GM23338 (cell line): ENCODE measurements at regions not wholly inside any gene's neighbourhood (a gene's known extent, or its start where the extent isn't known, plus 50 kb on each side); places are given as distances from the start of the nearest gene placed in this dataset.

ENCODE experiments used
- ATAC-seq: fragments of 200-7000 bp; cut with Tn5 transposase; 3 replicates; pipeline ENCODE4 v1.9.1; 2020
- DNase-seq: peaks from one replicate; pipeline ENCODE4 v3.0.0-alpha.2; 2015; ENCODE audit warnings: low spot score
- H2AFZ ChIP-seq: fragments of 200-600 bp; sonication (generic); 2 replicates; pipeline ENCODE4 v1.8.0; 2016; ENCODE audit warnings: antibody characterized with exemption, mild to moderate bottlenecking, moderate library complexity
- H3F3A ChIP-seq: fragments of 200-600 bp; sonication (generic); replicated peaks from 2 replicates; pipeline ENCODE4 v1.8.0; 2017; ENCODE audit warnings: antibody characterized with exemption, mixed run types, low read depth
- H3K27ac ChIP-seq: fragments of 200-600 bp; sonication (generic); 2 replicates; pipeline ENCODE4 v1.6.1; 2016; ENCODE audit warnings: low read depth
- H3K27me3 ChIP-seq: fragments of 200-600 bp; sonication (generic); 2 replicates; pipeline ENCODE4 v1.8.0; 2016; ENCODE audit warnings: mild to moderate bottlenecking, mixed run types, moderate library complexity; ENCODE audit not compliant: insufficient read depth
- H3K36me3 ChIP-seq: fragments of 200-600 bp; sonication (generic); 2 replicates; pipeline ENCODE4 v1.8.0; 2016; ENCODE audit warnings: mild to moderate bottlenecking; ENCODE audit not compliant: insufficient read depth
- H3K4me1 ChIP-seq: fragments of 200-600 bp; sonication (generic); 2 replicates; pipeline ENCODE4 v1.8.0; 2016; ENCODE audit warnings: mild to moderate bottlenecking, moderate library complexity; ENCODE audit not compliant: insufficient read depth
- H3K4me2 ChIP-seq: fragments of 200-600 bp; sonication (generic); 2 replicates; pipeline ENCODE4 v1.7.1; 2017; ENCODE audit warnings: mixed run types
- H3K4me3 ChIP-seq: fragments of 200-600 bp; sonication (generic); 2 replicates; pipeline ENCODE4 v1.6.1; 2016; ENCODE audit warnings: mixed run types
- H3K79me2 ChIP-seq: fragments of 200-600 bp; sonication (generic); replicated peaks from 2 replicates; pipeline ENCODE4 v1.8.0; 2017; ENCODE audit warnings: mild to moderate bottlenecking; ENCODE audit not compliant: insufficient read depth
- H3K9me2 ChIP-seq: fragments of 200-600 bp; sonication (generic); 2 replicates; pipeline ENCODE4 v1.8.0; 2017; ENCODE audit not compliant: insufficient read depth
- H4K20me1 ChIP-seq: fragments of 200-600 bp; sonication (generic); replicated peaks from 2 replicates; pipeline ENCODE4 v1.8.0; 2017; ENCODE audit warnings: mild to moderate bottlenecking; ENCODE audit not compliant: insufficient read depth
- H3K27ac Mint-ChIP-seq: 2 replicates; pipeline ENCODE4 v1.8.0; 2020; ENCODE audit warnings: inconsistent platforms, mild to moderate bottlenecking, moderate library complexity, mixed read lengths
- H3K27me3 Mint-ChIP-seq: 3 replicates; pipeline ENCODE4 v1.8.0; 2022; ENCODE audit warnings: low read depth, mild to moderate bottlenecking, moderate library complexity, mixed read lengths, inconsistent platforms; ENCODE audit not compliant: insufficient read depth, poor library complexity
- H3K36me3 Mint-ChIP-seq: 3 replicates; pipeline ENCODE4 v1.8.0; 2021; ENCODE audit warnings: low read depth, mild to moderate bottlenecking, inconsistent platforms, moderate library complexity, mixed read lengths
- H3K4me1 Mint-ChIP-seq: 3 replicates; pipeline ENCODE4 v1.8.0; 2020; ENCODE audit warnings: mild to moderate bottlenecking, inconsistent platforms, mixed read lengths
- H3K4me3 Mint-ChIP-seq: 3 replicates; pipeline ENCODE4 v1.8.0; 2021; ENCODE audit warnings: moderate library complexity, mild to moderate bottlenecking, inconsistent platforms, mixed read lengths
- H3K9me3 Mint-ChIP-seq: 3 replicates; pipeline ENCODE4 v1.8.0; 2020; ENCODE audit warnings: moderate library complexity, mild to moderate bottlenecking, inconsistent platforms, mixed read lengths
- NANOG ChIP-seq: IDR thresholded peaks from 2 replicates; pipeline ENCODE4 v1.6.1; 2016; ENCODE audit warnings: antibody characterized with exemption, borderline replicate concordance
- STAT1 ChIP-seq: IDR thresholded peaks from one replicate; pipeline ENCODE4 v1.6.1; 2016; ENCODE audit warnings: antibody characterized with exemption; ENCODE audit not compliant: unreplicated experiment
- ZNF114 ChIP-seq: fragments of 250-450 bp; sonication (Bioruptor Pico); IDR thresholded peaks from 2 replicates; pipeline ENCODE4 v1.5.0; 2020; ENCODE audit warnings: mild to moderate bottlenecking, moderate library complexity
- ZNF331 ChIP-seq: fragments of 250-450 bp; sonication (Bioruptor Pico); IDR thresholded peaks from 2 replicates; pipeline ENCODE4 v1.5.0; 2020; ENCODE audit warnings: low read depth, mild to moderate bottlenecking, moderate library complexity
- ZNF462 ChIP-seq: fragments of 250-450 bp; sonication (Bioruptor Pico); IDR thresholded peaks from 2 replicates; pipeline ENCODE4 v1.5.0; 2020; ENCODE audit warnings: mild to moderate bottlenecking, moderate library complexity
- TF ChIP-seq, protein P1 (sequence below), 2 experiments: fragments of 200-600 bp in 1 of 2; sonication (generic) in 1 of 2; conservative IDR thresholded peaks; 2 replicates each; pipeline versions ENCODE4 v1.5.1 to v1.6.1; 2016 to 2017; ENCODE audit warnings: antibody characterized with exemption in 2 of 2, low read depth in 2 of 2, mild to moderate bottlenecking in 2 of 2, moderate library complexity in 1 of 2
- TF ChIP-seq, protein P2 (sequence below): IDR thresholded peaks from 2 replicates; pipeline ENCODE4 v1.6.1; 2016; ENCODE audit warnings: antibody characterized with exemption
- TF ChIP-seq, protein P3 (sequence below): IDR thresholded peaks from one replicate; pipeline ENCODE4 v1.6.1; 2018; ENCODE audit warnings: antibody characterized with exemption; ENCODE audit not compliant: unreplicated experiment

DNA sequence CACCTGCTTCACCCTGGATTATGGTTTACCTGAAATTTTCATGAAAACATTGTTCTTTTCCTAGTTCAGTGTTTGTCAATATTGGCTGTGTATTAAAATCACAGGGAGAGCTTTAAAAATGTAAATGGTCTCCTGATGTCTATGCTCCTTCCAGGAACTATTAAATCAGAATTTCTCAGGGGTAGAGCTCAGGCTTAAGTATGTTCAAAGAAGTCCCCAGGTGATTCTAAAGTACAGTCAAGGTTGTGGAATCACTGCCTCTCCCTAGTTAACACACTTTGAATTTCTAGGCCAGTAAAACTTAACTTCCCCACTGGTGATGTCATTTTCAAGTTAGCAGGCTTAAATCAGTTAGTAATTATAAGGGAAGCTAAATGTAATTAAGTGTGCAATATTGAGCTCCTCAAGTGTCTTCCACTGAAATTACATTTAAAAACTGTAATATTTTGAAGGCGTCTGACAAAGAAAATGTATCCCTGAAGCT lies 150.3 kb upstream of the SLC28A3 start (continued):
- no peak for TF ChIP-seq ZNF462 (CRISPR knock-in tag)
- no peak for TF ChIP-seq NANOG

DNA sequence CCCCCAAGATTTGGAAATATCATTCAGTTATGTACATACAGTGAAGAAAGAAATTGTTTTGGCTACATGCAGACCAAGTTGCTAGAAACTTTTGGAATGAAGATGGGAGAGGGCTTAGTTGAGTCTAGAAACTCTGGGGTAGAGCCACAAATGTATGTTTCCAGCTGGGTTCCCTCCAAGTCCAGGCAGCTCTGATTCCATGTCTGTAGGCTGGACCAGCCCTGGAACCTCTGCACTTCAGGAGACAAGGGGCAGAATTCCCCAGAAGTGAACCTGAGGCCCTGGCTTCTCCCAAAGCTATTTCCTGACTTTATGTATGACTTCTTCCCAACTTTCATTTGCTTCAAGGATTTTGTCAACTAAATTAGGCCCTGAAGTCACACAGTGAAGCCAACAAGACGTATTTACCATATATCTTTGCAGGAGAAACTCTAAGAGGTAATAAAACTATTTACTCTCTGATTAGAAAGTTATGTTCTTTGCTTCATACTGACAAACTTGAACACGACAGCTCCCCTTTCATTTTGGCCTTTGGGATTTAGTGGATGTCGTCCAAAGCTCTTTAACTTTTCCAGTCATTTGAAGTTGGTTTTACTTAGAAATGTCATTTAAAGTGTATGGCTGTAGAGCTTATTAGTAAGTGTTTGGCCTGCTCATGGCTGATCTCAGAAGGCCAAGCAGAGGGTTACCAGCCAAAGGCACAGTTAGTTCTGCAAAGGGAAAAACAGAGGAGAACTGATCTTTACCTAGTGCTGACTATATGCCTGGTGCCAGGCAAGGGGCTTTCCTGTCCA lies 152.0 kb upstream of the SLC28A3 start:
- Histone ChIP-seq H2AFZ (no peak overlapping the region), H3F3A (no peaks in the 10 kb centered on the region), H3K27me3 (no peaks in the 10 kb centered on the region), H3K9me2 (peaks cover 3% of the 10 kb centered on the region; the same call in 1 of the 2 replicates), H4K20me1 (no peaks in the 10 kb centered on the region), H3K4me1 (0 out of 2 replicates have a peak, but pooled peaks cover 4% of the 10 kb centered on the region), H3K4me3 (no peak overlapping the region), H3K4me2 (no peak overlapping the region), H3K27ac (no peak overlapping the region), H3K36me3 (no peaks in the 10 kb centered on the region), H3K79me2 (no peaks in the 10 kb centered on the region)
- H3K4me3 Mint-ChIP-seq: no peak overlapping the region
- no peaks in the 10 kb centered on the region for H3K27me3 Mint-ChIP-seq
- no peaks in the 10 kb centered on the region for H3K36me3 Mint-ChIP-seq
- ATAC-seq (no peak), DNase-seq (no peak)
- peaks cover 9% of the 10 kb centered on the region for H3K4me1 Mint-ChIP-seq
- TF ChIP-seq ZNF114 (CRISPR knock-in tag): no peak
- no peak for TF ChIP-seq ZNF331 (CRISPR knock-in tag)
- TF ChIP-seq NANOG: no peak
- TF ChIP-seq, protein P1, sequence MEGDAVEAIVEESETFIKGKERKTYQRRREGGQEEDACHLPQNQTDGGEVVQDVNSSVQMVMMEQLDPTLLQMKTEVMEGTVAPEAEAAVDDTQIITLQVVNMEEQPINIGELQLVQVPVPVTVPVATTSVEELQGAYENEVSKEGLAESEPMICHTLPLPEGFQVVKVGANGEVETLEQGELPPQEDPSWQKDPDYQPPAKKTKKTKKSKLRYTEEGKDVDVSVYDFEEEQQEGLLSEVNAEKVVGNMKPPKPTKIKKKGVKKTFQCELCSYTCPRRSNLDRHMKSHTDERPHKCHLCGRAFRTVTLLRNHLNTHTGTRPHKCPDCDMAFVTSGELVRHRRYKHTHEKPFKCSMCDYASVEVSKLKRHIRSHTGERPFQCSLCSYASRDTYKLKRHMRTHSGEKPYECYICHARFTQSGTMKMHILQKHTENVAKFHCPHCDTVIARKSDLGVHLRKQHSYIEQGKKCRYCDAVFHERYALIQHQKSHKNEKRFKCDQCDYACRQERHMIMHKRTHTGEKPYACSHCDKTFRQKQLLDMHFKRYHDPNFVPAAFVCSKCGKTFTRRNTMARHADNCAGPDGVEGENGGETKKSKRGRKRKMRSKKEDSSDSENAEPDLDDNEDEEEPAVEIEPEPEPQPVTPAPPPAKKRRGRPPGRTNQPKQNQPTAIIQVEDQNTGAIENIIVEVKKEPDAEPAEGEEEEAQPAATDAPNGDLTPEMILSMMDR (conservative IDR thresholded peaks at IDR 0.05; ENCODE audit: low read depth in 2 of 2): no peak
- no peak for TF ChIP-seq STAT1
- TF ChIP-seq, protein P2, sequence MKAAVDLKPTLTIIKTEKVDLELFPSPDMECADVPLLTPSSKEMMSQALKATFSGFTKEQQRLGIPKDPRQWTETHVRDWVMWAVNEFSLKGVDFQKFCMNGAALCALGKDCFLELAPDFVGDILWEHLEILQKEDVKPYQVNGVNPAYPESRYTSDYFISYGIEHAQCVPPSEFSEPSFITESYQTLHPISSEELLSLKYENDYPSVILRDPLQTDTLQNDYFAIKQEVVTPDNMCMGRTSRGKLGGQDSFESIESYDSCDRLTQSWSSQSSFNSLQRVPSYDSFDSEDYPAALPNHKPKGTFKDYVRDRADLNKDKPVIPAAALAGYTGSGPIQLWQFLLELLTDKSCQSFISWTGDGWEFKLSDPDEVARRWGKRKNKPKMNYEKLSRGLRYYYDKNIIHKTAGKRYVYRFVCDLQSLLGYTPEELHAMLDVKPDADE: no peak
- TF ChIP-seq, protein P3, sequence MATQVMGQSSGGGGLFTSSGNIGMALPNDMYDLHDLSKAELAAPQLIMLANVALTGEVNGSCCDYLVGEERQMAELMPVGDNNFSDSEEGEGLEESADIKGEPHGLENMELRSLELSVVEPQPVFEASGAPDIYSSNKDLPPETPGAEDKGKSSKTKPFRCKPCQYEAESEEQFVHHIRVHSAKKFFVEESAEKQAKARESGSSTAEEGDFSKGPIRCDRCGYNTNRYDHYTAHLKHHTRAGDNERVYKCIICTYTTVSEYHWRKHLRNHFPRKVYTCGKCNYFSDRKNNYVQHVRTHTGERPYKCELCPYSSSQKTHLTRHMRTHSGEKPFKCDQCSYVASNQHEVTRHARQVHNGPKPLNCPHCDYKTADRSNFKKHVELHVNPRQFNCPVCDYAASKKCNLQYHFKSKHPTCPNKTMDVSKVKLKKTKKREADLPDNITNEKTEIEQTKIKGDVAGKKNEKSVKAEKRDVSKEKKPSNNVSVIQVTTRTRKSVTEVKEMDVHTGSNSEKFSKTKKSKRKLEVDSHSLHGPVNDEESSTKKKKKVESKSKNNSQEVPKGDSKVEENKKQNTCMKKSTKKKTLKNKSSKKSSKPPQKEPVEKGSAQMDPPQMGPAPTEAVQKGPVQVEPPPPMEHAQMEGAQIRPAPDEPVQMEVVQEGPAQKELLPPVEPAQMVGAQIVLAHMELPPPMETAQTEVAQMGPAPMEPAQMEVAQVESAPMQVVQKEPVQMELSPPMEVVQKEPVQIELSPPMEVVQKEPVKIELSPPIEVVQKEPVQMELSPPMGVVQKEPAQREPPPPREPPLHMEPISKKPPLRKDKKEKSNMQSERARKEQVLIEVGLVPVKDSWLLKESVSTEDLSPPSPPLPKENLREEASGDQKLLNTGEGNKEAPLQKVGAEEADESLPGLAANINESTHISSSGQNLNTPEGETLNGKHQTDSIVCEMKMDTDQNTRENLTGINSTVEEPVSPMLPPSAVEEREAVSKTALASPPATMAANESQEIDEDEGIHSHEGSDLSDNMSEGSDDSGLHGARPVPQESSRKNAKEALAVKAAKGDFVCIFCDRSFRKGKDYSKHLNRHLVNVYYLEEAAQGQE: no peak
- H3K9me3 Mint-ChIP-seq: no peaks in the 10 kb centered on the region
- no peak overlapping the region for H3K27ac Mint-ChIP-seq
